ENCODE measurements at regions not wholly inside any gene's neighbourhood (a gene's known extent, or its start where the extent isn't known, plus 50 kb on each side); places are given as distances from the start of the nearest gene placed in this dataset.
"Not testable (repeated sequence)": the region's sequence is repeated elsewhere in the genome, so short reads cannot be mapped to it uniquely, and the experiment has no call there.

DNA sequence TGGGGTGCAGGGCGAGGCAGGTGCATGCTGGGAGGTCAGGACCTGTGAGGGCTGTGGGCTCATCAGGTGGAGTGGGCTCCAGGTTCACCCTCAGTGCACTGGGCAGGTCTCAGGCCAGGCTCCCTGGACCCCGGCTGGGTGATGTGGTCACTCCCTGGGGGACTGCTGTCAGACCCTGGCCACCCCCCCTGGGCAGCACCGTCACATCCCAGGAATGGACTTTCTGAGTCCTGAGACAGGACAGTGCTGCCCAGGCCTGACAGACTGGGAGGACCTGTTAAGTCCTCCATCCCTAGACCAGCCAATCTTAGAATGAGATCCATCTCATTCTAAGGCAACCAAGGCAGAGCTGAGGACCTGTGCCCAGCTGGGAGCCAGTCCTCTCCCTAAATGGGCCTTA, 227.2 kb downstream of the CWH43 start:
- H3K36me3 ChIP-seq; H3K4me1 ChIP-seq; H3K27me3 ChIP-seq; intact Hi-C loops (cut with DNase I); DNase-seq; H3K4me3 ChIP-seq; H3K27ac ChIP-seq; H3K9me3 ChIP-seq; ATAC-seq: not testable (repeated sequence)
- WGBS, 4 donors = 27 to 46% (median 39%) methylated on average over 3 of the region's 3 CpGs

GRCh38 chr4:49213750-49214149, 227.7 kb downstream of the CWH43 start:
- ATAC-seq; DNase-seq; H3K9me3 ChIP-seq; H3K4me3 ChIP-seq; intact Hi-C loops (cut with DNase I); H3K36me3 ChIP-seq; H3K27me3 ChIP-seq; H3K4me1 ChIP-seq; H3K27ac ChIP-seq: not testable (repeated sequence)
- 85 to 97% (median 89%) methylated on average over 3 to 5 of the region's 5 CpGs for WGBS, 4 donors

DNA sequence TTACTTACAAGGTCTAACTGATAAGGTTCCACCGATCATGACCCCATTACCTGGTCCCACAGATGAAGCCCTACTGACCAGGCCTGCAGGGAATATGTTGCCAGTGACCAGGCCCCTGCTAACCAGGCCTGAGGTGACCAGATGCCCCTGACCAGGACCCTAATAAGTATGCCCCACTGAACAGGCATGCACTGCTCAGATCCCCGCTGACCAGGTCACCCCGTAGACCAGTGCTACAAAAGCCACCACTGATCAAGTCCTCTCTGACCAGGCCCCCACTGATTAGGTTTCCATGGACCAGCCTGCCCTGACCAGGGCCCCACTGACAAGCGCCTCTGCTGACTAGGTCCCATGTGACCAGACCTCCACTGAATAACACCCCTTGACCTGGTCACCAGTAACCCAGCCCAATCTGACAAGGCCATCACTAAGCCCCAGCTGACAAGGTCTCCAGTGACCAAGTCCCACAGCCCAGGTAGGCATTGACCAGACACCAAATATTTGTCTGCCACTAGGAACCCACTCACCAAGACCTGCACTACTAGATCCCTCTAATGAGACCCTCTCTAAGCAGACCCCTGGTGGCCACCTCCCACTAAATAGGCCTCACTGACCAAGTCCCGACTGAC, 228.5 kb downstream of the CWH43 start:
- H3K27ac ChIP-seq; H3K27me3 ChIP-seq; DNase-seq; H3K36me3 ChIP-seq; H3K4me1 ChIP-seq; ATAC-seq; H3K4me3 ChIP-seq; intact Hi-C loops (cut with DNase I): not testable (repeated sequence)
- WGBS, 4 donors = 68 to 80% (median 71%) methylated on average over 5 of the region's 5 CpGs
- peaks cover 0 to 12% (median 0%) of the 10 kb centered on the region in 12 donors for H3K9me3 ChIP-seq

DNA sequence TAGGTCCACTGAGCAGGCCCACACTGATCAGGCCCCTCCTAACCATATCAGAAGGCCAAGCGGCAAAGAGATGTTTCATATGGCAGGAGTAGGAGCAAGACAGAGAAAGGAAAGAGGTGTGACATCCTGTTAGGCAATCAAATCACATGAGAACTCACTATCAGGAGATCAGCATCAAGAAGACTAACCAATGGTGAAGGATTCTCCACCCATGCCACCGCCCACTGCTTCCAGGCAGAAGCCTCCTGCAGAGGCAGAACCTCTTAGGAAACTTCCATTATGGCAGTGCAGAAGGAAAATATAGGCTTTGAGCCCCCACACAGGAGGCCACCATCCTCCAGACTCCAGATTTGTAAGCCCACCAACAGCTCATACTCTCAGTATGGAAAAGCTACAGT, 229.0 kb downstream of the CWH43 start:
- ATAC-seq; H3K4me1 ChIP-seq; H3K27ac ChIP-seq; intact Hi-C loops (cut with DNase I); H3K27me3 ChIP-seq; H3K36me3 ChIP-seq; H3K4me3 ChIP-seq; DNase-seq: not testable (repeated sequence)
- H3K9me3 ChIP-seq = peaks cover 0 to 13% (median 0%) of the 10 kb centered on the region in 12 donors
- WGBS, 4 donors = 61 to 77% (median 65%) methylated on average over 2 of the region's 2 CpGs

DNA sequence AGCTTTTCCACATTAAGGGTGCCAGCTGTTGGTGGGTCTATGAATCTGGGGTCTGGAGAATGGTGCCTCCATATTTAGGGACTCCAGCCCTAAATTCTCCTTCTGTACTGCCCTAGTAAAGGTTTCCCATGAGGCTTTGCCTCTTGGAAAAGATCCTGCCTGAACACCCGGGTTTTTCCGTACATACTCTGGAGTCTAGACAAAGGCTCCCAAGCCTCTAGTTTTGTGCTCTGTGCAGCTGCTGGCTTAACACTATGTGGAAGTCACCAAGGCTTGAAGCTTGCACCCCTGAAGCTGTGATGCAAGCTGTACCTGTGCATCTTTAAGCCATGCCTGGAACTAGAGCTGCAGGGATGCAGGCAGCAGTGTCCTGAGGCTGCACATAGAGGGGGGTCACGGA, 230.5 kb downstream of the CWH43 start:
- H3K36me3 ChIP-seq; H3K4me1 ChIP-seq; H3K27ac ChIP-seq; DNase-seq; H3K4me3 ChIP-seq; intact Hi-C loops (cut with DNase I); ATAC-seq; H3K27me3 ChIP-seq: not testable (repeated sequence)
- peaks cover 0 to 16% (median 0%) of the 10 kb centered on the region in 12 donors for H3K9me3 ChIP-seq
- WGBS, 4 donors = 58 to 64% (median 61%) methylated on average over 3 of the region's 3 CpGs

DNA sequence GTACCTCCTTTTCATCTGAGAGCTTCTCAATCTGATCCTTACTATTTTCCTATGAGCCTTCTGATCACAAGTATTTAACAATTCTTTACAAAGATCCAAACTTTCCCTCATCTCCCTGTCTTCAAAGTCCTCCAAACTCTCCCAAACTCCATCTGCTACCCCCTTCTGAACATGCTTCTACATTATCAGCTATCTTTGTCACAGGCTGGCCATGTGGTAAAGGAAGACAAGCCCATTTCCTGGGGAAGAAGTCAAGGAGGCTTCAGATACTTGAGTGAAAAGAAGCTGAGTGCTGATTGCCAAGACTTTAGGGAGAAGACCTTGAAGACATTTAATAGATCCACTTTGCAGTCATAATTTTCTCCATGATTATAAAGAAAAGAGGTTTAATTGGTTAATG, 231.4 kb downstream of the CWH43 start:
- H3K4me3 ChIP-seq = no peak overlapping the region
- peaks cover 0 to 9% (median 0%) of the 10 kb centered on the region in 12 donors for H3K9me3 ChIP-seq
- no peak for TF ChIP-seq POLR2A (IDR thresholded peaks at IDR 0.05)
- TF ChIP-seq, protein P1, sequence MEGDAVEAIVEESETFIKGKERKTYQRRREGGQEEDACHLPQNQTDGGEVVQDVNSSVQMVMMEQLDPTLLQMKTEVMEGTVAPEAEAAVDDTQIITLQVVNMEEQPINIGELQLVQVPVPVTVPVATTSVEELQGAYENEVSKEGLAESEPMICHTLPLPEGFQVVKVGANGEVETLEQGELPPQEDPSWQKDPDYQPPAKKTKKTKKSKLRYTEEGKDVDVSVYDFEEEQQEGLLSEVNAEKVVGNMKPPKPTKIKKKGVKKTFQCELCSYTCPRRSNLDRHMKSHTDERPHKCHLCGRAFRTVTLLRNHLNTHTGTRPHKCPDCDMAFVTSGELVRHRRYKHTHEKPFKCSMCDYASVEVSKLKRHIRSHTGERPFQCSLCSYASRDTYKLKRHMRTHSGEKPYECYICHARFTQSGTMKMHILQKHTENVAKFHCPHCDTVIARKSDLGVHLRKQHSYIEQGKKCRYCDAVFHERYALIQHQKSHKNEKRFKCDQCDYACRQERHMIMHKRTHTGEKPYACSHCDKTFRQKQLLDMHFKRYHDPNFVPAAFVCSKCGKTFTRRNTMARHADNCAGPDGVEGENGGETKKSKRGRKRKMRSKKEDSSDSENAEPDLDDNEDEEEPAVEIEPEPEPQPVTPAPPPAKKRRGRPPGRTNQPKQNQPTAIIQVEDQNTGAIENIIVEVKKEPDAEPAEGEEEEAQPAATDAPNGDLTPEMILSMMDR (IDR thresholded peaks at IDR 0.05) = no peak
- DNase-seq = no peak
- no peak overlapping the region for H3K27ac ChIP-seq
- no peaks in the 10 kb centered on the region for H3K27me3 ChIP-seq
- no peaks in the 10 kb centered on the region for H3K4me1 ChIP-seq
- H3K36me3 ChIP-seq = no peaks in the 10 kb centered on the region
- ATAC-seq = no peak
- intact Hi-C loops (cut with DNase I) = no loop called here

DNA sequence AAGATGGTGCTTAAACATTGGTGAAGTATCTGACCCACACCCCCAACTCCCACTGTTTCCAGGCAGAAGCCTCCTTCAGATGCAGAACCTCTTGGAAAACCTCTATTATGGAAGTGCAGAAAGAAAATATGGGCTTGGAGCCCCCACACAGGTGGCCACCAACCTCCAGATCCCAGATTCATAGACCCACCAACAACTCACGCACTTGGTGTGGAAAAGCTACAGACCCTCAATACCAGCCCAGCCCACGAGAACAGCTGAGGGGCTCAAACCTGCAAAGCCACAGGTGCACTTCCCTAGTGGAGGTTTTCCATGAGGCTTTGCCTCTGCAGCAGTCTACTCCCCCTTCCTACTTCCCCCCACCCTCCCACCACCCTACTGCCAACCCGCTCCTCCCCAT, 232.0 kb downstream of the CWH43 start:
- H3K4me1 ChIP-seq; intact Hi-C loops (cut with DNase I); H3K27ac ChIP-seq; ATAC-seq; DNase-seq; H3K4me3 ChIP-seq; H3K9me3 ChIP-seq; H3K27me3 ChIP-seq; H3K36me3 ChIP-seq: not testable (repeated sequence)
- WGBS, 4 donors = 64 to 74% (median 70%) methylated on average over 3 of the region's 3 CpGs

DNA sequence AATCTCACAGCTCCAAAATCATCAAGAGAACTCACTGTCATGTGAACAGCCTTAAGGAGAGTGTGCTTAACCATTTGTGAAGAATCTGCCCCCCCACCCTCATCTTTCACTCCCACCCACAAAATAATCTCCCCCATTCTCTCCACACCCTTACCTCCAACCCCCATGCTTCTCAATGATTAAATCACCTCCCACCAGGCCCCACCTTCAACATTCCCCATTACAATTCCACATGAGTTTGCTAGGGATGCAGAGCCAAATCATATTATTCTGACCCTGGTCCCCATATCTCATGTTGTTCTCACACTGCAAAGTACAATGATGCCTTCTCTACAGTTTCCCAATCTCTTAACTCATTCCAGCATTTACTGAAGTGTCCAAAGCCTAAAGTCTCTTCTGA, 232.9 kb downstream of the CWH43 start:
- H3K4me1 ChIP-seq; H3K4me3 ChIP-seq; DNase-seq; intact Hi-C loops (cut with DNase I); H3K9me3 ChIP-seq; H3K36me3 ChIP-seq; H3K27ac ChIP-seq; H3K27me3 ChIP-seq; ATAC-seq: not testable (repeated sequence)

GRCh38 chr4:49219489-49220225, 233.6 kb downstream of the CWH43 start:
- H3K4me1 ChIP-seq; H3K9me3 ChIP-seq; intact Hi-C loops (cut with DNase I); H3K36me3 ChIP-seq; H3K4me3 ChIP-seq; ATAC-seq; H3K27me3 ChIP-seq; DNase-seq; H3K27ac ChIP-seq: not testable (repeated sequence)
- 33 to 37% (median 35%) methylated on average over 4 of the region's 4 CpGs for WGBS, 4 donors

Measured in heart left ventricle (tissue), 16 donors.